GM13976 (cell line): ENCODE measurements at regions not wholly inside any gene's neighbourhood (a gene's known extent, or its start where the extent isn't known, plus 50 kb on each side); places are given as distances from the start of the nearest gene placed in this dataset.
"Not testable (repeated sequence)": the region's sequence is repeated elsewhere in the genome, so short reads cannot be mapped to it uniquely, and the experiment has no call there.

Experiments
- DNase-seq: peaks from one replicate; pipeline ENCODE4 v3.0.0; 2012; ENCODE audit warnings: low spot score
- CTCF ChIP-seq: IDR thresholded peaks from 2 replicates; pipeline ENCODE4 v1.5.1; 2012; ENCODE audit warnings: borderline replicate concordance, mild to moderate bottlenecking; ENCODE audit not compliant: insufficient read depth; ENCODE audit errors: extremely low read depth, missing control alignments, control extremely low read depth
- in situ Hi-C: fragments of 300-500 bp; cut with MboI; formaldehyde crosslinking; loops from one replicate; pipeline ENCODE4 v1.12.0; 2022; ENCODE audit warnings: low sequenced_read_pairs, mixed read lengths, inconsistent platforms; ENCODE audit not compliant: unreplicated experiment

GRCh38 chr5:26386532-26386931, 651.9 kb downstream of the CDH9 start:
- in situ Hi-C loops: no loop called here
- no peak for TF ChIP-seq CTCF
- DNase-seq: no peak

GRCh38 chr5:26364624-26365023, 673.8 kb downstream of the CDH9 start:
- DNase-seq, in situ Hi-C loops: not testable (repeated sequence)

DNA sequence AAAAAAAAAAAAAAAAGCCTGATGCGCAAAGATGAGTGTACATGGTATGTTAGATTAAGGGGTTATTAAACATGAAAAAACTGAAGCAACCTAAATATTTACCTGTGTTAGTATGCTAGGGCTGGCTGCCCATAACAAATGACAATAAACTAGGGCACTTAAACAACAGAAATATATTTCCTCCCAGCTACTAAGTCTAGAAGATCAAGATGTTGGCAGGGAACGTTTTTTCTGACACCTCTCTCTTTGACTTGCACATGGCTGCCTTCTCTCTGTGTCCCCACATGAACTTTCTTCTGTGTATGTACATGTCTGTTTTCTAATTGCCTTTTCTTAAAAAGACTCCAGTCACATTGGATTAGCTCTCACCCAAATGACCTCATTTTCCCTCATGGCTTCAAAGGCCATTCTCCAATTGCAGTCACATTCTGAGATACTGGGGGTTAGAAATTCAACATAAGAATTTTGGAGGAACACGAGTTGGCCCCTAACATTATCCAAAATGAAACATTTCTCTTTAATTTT, 694.5 kb downstream of the CDH9 start:
- no peak for DNase-seq
- in situ Hi-C loops: no loop called here

DNA sequence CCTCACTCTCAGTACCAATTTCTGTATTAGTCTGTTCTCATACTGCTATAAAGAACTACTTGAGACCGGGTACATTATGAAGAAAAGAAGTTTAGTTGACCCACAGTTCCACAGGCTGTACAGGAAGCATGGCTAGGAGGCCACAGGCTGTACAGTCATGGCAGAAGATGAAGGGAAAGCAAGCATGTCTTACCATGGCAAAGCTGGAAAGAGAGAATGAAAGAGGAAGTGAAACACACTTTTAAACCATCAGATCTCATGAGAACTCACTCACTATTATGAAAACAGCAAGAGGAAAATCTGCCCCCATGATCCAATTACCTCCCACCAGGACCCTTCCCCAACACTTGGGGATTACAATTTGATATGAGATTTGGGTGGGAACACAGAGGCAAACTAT, 698.8 kb downstream of the CDH9 start:
- no peak for DNase-seq
- TF ChIP-seq CTCF: no peak
- in situ Hi-C loops: no loop called here

More for the DNA sequence above, 694.5 kb downstream of the CDH9 start:
- no peak for TF ChIP-seq CTCF

DNA sequence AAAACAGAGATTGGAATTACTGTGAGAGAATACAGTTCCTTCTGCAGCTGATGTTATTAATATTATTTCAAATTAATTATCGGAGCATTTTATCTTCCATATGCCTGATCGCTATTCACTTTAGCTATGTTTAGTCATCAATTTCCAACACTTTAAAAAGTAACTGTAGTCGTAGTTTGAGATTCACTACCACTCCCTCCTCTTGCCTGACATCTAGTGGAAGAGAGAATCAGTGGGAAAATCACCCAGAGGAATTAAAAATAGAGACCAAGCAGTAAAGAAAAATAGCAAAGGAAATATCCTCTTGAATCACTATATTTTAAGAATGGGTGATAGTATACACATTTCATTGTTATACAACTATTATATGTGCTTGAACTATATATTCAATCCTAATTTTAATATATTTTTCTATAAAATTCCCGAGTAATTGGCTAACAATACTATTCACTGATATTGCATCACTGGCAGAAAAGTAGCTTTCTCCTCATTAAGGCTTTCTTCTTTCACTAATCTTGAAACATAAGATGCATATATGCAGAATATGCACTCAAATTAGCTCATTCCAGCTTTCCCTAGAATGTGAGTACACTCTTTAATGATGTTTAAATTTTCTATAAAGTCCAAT, 708.7 kb downstream of the CDH9 start:
- no peak for DNase-seq
- in situ Hi-C loops: no loop called here
- no peak for TF ChIP-seq CTCF

- in situ Hi-C loops: no loop called here
- no peak for TF ChIP-seq CTCF
- no peak for DNase-seq
Observed at GRCh38 chr5:26326153-26326759, 712.1 kb downstream of the CDH9 start.

- in situ Hi-C loops, DNase-seq: not testable (repeated sequence)
Observed at GRCh38 chr5:26325432-26325831, 713.0 kb downstream of the CDH9 start.

DNA sequence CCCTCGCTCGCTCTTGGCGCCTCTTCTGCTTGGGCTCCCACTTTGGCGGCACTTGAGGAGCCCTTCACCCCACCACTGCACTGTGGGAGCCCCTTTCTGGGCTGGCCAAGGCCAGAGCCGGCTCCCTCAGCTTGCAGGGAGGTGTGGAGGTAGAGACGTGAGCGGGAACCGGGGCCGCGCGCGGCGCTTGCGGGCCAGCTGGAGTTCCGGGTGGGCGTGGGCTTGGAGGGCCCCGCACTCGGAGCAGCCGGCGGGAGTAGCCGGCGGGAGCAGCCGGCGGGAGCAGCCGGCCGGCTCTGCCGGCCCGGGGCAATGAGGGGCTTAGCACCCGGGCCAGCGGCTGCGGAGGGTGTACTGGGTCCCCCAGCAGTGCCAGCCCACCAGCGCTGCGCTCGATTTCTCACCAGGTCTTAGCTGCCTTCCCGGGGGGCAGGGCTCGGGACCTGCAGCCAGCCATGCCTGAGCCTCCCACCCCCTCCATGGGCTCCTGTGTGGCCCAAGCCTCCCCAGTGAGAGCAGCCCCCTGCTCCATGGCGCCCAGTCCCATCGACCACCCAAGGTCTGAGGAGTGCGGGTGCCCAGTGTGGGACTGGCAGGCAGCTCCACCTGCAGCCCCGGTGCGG, 714.0 kb downstream of the CDH9 start:
- in situ Hi-C loops, DNase-seq: not testable (repeated sequence)
